Stimulated activated naive CD4-positive, alpha-beta T cell (primary cell): ENCODE measurements at regions not wholly inside any gene's neighbourhood (a gene's known extent, or its start where the extent isn't known, plus 50 kb on each side); places are given as distances from the start of the nearest gene placed in this dataset.

ENCODE experiments used
- DNase-seq, 6 experiments: peaks; one replicate each; lab custom pipeline; 2025; lab: John Stamatoyannopoulos, UW

DNA sequence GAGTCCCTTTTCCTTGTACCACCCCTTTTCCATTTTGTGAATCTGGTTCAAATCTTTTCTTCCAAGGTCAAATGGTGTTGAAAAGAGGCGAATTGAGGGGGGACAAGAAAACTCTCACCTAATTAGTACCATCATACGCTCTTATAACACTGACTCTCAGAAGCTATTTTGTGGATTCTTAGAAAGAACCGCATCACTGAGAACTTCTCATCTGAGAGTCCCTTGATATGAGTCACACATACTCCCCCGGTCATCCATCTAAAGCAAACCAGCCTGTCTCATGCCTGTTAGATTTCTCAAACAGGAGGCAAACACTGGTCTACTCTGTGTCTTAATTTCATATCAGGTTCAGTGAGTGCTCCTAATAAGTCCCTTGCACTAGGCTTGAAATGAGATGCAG, 76.5 kb upstream of the SPRED1 start:
- DNase-seq: no peak

DNA sequence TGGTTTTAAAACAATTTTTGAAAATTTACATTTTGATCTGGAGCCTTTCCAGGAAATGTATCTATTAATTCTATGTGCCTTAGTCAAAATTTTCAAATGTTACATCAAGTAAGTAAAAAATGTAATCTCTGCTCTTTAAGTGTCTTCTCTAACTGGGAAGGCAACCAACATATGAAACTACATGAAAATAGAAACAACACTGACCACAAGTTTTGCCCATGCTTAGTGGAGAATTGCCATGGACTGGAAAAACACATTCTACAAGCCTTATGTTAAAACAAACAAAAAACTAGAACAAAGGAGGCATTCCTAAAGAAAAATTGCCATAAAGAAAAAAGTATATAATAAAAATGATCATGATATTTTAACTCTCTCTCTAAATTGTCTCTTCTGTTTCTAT, 75.9 kb upstream of the SPRED1 start:
- DNase-seq: no peak

- no peak for DNase-seq
Observed at GRCh38 chr15:38182900-38183299, 69.7 kb upstream of the SPRED1 start.

GRCh38 chr15:38186507-38186906, 66.1 kb upstream of the SPRED1 start:
- DNase-seq: no peak

DNA sequence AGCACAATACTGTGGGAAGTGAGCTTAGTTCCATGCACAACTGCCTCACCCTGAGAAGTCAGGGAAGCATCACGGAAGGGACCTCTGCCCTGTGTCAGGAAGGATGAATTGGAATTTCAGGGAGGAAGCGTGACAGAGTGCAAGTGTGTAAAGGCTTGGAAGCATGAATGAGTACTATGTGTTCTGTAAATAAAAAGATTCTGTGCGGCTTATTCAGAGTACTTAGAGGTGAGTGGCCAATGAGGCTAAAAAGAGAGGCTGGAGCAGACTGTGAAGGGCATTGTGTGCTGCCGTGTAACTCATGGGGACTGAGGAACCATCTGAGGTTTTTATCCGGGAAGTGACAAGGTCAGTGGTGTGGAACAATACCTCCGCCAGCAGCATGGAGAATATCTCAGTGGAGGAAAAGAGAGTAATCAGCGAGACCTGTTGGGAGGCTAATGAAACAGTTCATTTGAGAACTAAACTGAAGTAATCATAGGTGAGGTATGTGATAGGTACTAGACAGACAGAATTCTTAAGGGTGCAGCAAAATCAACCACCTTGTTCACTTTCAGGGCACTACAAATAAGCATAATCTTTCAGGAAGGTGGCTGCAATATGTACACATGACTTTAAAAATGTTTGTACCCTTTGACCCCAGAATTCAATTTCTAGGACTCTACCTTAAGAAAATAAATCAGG, 64.9 kb upstream of the SPRED1 start:
- DNase-seq: no peak

- DNase-seq: no peak
Observed at GRCh38 chr15:38189671-38190295, 62.9 kb upstream of the SPRED1 start.

DNA sequence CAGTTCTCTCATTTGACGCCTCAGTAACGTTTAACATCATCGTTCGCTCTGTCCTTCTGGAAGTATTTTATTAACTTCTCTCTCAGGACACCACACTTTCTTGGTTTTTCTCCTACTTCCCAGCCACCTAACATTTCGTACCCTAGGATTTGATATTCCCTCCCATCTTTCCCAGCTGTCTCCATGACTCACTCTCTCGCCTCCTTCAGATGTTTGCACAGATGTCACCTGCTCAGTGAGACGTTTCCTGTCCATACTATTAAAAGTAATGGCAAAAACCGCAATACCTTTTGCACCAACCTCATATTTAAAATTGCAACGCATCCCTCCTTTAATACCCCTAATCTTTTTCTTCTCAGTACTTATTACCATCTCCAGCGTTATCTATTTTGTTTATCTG, 62.1 kb upstream of the SPRED1 start:
- no peak for DNase-seq

DNA sequence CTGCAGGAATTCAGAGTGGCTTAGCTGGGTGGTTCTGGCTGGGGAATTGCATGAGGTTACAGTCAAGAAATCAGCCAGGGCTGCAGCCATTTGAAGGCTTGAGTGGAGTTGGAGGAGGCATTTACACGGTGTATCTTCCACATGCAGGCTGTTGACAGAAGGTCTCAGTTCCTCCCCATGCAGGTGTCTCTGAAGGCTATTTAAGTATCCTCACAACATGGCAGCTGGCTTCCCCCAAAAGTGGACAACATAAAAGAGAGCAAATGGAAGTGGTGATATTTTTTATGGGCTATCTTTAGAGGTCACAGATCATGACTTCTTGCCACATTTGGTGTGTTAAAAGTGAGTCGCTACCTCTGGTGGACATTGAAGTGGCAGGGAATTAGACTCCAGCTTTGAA, 60.1 kb upstream of the SPRED1 start:
- no peak for DNase-seq

DNA sequence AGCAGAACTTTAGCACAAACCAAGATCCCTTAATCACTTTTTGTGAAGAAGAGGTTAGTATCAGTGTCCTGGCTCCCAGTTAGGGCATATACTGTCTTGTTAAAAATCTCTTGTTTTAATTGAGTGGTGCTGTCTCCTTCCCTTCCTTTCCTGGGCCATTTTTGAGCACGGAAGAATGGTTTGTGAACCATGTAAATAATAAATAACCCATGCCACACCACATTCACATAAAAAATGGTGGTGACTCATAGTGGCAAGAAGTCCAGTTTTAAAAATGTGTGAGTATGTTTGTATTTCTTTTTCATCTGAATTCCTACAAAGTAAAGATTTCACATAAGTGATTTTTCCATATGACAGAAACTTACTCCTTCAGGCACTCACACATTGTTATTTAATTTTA, 59.1 kb upstream of the SPRED1 start:
- no peak for DNase-seq

- no peak for DNase-seq
Observed at GRCh38 chr15:38195191-38195901, 57.3 kb upstream of the SPRED1 start.

- no peak for DNase-seq
Observed at GRCh38 chr15:38196076-38196475, 56.6 kb upstream of the SPRED1 start.

GRCh38 chr15:38197553-38197952, 55.1 kb upstream of the SPRED1 start:
- DNase-seq: no peak

- no peak for DNase-seq
Observed at GRCh38 chr15:38201714-38202113, 50.9 kb upstream of the SPRED1 start.

DNA sequence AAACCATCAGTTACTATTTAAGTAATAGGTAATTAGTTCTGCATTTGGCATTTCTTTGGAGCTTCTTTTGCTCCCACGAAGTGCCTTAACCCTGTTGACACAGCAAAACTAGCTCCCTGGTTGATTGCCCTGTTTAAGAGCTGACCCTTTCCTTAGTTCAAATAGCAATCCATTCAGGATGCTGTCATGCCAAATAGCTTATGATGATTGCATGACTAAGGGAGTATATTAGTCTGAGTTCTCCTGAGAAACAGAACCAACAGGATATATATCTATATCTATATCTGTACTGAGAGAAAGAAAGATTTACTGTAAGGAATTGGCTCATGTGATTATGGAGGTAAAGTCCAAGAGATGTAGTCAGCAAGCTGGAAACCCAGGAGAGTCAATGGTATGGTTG, 50.3 kb upstream of the SPRED1 start:
- no peak for DNase-seq
